ENCODE measurements at regions not wholly inside any gene's neighbourhood (a gene's known extent, or its start where the extent isn't known, plus 50 kb on each side); places are given as distances from the start of the nearest gene placed in this dataset.
"Not testable (repeated sequence)": the region's sequence is repeated elsewhere in the genome, so short reads cannot be mapped to it uniquely, and the experiment has no call there.

- DNase-seq = not testable (repeated sequence)
Measured at GRCh38 chr14:44385296-44385695, 121.8 kb downstream of the FSCB start.

- not testable (repeated sequence) for DNase-seq
Measured at GRCh38 chr14:44384601-44385293, 122.3 kb downstream of the FSCB start.

DNA sequence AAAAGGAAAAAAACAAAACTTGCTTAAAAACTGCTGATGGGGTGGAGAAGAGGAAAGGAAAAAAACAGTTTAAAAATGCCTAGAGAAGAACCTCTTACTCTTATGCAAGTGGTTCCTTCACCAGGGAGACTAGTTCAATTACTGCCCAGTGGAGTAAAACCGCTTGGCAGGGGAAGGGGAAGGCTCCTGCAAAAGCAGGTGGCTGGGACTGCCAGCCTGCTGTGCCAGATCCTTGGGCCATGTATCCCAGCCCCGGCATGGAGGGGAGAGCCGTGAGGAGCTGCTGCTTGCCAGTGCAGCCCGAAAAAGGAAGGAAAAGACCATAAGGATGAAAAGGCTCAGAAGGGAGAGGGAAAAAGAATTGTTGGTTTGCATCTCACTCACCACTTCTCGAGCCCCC lies 123.0 kb downstream of the FSCB start:
- DNase-seq = no peak

- DNase-seq = no peak
Measured at GRCh38 chr14:44383636-44384035, 123.4 kb downstream of the FSCB start.

GRCh38 chr14:44379292-44379977 lies 127.6 kb downstream of the FSCB start:
- DNase-seq = no peak

- no peak for DNase-seq
Measured at GRCh38 chr14:44374906-44375305, 132.2 kb downstream of the FSCB start.

DNA sequence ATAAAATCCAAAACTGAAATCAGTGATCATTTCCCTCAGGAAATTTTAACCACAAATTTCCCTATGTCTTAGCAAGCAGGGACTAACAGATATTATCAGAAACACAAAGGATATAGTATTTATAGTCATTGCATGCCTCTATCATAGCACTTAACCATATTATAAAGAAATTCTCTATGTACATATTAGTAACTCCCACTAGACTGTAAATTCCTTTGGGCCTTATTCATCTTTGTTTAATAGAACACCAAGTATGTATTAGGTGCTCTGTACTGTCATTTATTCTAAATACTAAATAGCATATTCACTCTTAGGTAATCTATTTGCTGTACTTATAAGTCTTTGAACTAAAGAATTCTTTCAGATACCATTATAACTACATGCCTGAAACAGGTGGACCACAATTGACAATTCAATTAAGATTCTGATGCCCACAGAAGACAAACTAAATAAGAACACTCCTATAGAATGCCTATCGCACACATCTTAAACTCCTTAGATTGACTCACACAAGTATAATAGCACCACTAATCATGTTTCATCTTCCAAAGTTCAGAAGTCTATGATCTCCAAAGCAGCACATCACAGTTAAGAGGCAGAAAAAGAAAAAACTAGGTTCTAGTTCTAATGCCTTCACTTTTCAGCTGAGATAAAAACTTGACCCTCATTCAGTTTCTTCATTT lies 134.1 kb downstream of the FSCB start:
- DNase-seq = no peak

DNA sequence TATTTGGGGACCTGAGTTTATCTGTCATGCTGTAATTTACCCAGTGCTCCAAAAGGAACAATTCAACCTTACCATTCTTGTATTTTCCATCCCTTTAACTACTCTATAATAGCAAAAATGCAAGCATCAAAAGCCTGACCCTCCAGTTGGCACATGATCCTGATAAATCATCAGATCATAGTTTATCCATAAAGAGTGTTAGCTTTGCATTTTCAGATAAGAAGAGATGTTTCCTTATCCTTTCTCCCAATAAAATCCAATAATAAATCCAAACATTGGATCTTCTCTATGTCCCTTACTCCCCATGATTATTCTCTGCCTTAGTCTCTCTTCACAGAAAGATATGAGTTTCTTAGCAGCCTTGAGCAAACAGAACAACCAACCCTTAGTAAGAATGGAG lies 134.9 kb downstream of the FSCB start:
- no peak for DNase-seq

DNA sequence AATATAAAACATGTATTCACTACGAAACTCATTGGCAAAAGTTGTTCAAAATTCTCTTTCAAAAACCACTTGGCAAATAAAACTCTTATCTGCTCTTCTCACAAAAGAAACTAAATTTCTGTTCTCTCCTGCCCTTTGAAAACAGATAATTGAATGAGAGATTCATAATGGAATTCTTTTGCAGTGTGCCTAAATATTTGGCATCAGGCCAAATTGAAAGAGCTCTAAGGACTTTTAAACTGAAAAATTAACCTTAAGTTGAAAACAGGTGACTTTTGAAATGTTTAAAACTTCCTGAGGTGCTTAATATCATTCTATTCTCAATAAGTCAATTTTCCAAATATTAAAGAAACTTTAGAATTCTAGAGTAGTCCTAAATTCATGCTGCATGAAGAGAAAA lies 136.4 kb downstream of the FSCB start:
- no peak for DNase-seq

- DNase-seq = no peak
Measured at GRCh38 chr14:44369401-44370123, 137.5 kb downstream of the FSCB start.

- DNase-seq = no peak
Measured at GRCh38 chr14:44361083-44361482, 146.0 kb downstream of the FSCB start.

DNA sequence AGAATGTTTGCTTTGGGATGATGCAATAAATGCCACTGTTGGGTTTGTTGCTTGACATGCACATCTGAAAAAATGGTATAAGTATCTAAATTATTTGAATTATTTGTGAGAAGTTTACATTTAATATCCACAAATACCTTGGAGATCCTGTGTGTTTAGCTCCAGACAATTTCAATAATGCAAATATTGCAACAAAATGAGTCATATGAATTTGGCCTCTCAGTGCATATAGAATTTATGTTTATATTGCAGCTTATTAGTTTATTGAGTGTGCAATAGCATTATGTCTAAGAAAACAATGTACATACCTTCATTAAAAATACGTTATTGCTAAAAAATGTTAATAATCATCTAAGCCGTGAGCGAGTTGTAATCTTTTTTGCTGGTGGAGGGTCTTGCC lies 153.3 kb downstream of the FSCB start:
- DNase-seq = no peak

DNA sequence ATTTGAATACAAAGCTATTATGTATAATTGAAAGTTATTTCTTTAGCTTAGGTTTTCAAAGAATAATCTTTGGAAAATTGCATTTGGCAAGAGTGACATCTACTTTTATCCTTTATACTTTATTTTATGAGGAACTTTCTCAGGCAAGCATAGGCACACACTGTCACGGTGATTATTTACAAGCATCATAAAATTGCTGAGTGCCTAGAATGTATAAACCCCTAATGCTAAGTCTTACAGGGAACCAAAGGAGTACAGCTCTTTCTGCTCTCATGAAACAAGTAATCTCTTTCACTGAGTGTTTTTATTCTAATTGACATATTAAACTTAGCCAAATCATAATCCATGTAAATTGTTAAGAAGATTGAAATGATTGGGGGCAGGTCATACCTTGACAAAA lies 154.9 kb downstream of the FSCB start:
- DNase-seq = no peak

DNA sequence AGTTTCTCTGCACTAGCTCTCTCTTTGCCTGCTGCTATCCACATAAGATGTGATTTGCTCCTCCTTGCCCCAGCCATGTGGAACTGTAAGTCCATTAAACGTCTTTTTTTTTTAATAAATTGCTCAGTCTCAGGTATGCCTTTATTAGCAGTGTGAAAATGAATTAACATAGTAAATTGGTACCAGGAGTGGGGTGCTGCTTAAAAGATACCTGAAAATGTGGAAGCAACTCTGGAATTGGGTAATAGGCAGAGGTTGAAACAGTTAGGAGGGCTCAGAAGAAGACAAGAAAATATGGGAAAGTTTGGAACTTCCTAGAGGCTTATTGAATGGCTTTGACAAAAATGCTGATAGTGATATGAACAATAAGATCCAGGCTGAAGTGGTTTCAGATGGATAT lies 159.8 kb downstream of the FSCB start:
- DNase-seq = no peak

DNA sequence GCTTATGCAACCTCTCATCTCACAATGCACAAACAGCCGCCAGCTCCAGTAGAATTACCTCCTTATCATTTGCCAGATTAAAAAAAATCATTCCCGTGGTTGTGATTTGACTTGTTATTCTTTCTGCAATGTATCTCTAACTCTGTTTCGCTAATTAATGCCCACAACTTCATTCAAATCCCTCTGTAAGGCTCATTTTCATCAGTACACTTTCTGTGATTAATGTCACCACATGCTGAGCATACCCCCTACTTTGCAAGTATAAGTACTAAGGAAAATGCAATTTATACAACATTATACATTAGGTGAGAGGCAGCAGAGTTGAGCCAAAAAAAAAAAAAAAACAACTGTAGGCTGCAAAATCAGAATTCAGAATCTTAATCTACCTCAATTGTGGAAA lies 166.0 kb downstream of the FSCB start:
- no peak for DNase-seq

DNA sequence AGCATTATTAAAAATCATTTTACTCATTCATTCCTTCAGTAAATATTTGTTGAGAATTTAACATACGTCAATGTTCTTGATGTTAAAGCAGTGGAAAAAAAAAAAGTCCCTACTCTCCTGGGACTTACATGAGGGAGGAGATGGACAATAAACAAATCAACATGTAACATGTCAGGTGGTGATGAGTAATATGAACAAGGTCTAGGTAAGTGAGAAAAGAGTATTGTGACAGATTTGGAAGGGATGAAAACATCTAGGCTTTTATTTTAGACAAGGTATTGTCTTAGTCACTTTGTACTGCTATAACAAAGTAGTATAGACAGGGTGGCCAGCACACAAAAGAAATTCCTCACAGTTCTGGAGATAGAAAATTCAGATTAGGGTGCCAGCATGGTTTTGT lies 167.2 kb downstream of the FSCB start:
- DNase-seq = no peak

GRCh38 chr14:44339231-44339630 lies 167.9 kb downstream of the FSCB start:
- DNase-seq = no peak

GRCh38 chr14:44317441-44317746 lies 189.7 kb downstream of the FSCB start:
- DNase-seq = no peak

DNA sequence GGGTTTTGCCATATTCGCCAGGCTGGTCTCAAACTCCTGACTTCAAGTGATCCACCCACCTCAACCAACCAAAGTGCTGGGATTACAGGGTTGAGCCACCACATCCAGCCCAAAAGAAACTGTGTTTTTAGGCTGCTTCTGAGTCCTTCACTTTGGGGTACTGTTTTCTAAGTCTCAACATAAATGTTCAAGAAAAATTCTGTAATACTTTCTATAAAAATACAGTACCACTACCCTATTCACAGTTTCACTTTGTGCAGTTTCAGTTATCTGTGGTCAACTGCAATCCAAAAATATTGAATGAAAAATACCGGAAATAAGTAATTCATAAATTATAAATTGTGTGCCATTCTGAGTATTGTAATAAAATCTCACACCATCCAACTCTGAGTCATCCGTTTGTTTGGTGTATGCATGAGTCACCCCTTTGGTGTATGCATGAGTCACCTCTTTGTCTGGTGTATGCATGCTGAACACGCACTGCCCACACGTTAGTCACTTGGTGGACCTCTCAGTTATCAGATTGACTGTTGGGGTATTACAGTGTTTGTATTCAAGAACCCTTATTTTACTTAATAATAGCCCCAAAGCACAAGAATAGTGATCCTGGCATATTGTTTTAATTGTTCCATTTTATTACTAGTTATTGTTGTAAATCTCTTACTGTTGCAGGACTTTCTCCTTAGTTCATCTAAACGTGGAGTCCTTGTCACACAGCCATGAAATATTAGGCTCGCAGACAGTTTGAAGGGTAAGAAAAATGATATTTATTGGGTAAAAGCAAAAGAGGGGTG lies 190.2 kb downstream of the FSCB start:
- no peak for DNase-seq

GRCh38 chr14:44309331-44309730 lies 197.8 kb downstream of the FSCB start:
- DNase-seq = no peak

GRCh38 chr14:44300916-44301315 lies 206.2 kb downstream of the FSCB start:
- DNase-seq = no peak

- DNase-seq = no peak
Measured at GRCh38 chr14:44297437-44297836, 209.6 kb downstream of the FSCB start.

- DNase-seq = no peak
Measured at GRCh38 chr14:44291366-44291915, 215.6 kb downstream of the FSCB start.

Data from right hindlimb (tissue), 1 donor.